ENCODE measurements at regions not wholly inside any gene's neighbourhood (a gene's known extent, or its start where the extent isn't known, plus 50 kb on each side); places are given as distances from the start of the nearest gene placed in this dataset.

DNA sequence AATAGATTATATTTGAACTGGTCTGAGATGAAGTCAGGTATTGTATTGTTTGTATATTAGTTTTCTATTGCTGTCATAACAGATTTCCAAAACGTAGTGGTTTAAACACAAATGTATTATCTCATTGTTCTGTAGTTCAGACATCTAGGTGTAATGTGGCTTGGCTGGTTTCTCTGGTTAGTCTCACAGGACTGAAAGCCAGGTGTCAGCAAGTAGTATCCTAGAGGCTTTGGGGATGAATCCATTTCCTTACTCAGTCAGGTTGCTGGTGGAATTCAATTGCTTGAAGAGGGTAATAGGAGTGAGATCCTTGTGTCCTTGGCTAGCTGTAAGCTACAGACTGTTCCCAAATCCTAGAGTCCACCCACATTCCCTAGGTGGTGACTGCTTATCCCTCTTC is 675.8 kb downstream of the NCAM2 start:
- POLR2A ChIA-PET (ENCODE audit: unreplicated experiment) = no interaction called here
- DNase-seq = no peak

DNA sequence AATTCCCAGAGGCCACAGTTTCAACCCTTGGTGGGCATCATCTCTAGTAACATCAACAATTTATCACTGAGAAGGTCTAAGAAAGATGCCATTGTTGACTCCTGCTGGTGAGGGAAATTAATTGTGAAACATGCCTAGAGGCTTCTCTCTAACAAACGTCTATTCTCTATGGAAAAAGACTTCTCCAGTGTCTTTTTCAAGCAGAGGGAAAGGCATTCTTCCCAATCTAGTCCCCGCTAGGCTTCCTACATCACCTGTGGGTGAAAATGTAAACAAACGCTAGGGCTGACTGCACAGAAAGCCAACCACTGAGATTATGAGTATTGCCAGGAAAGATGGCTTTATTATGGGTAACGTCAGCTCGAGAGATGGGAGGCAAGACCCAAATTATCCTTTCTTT is 677.4 kb downstream of the NCAM2 start:
- H3K4me2 ChIP-seq = no peak overlapping the region
- BruUV-seq (replicated peaks) = no TSS peak
- TF ChIP-seq, protein P1, sequence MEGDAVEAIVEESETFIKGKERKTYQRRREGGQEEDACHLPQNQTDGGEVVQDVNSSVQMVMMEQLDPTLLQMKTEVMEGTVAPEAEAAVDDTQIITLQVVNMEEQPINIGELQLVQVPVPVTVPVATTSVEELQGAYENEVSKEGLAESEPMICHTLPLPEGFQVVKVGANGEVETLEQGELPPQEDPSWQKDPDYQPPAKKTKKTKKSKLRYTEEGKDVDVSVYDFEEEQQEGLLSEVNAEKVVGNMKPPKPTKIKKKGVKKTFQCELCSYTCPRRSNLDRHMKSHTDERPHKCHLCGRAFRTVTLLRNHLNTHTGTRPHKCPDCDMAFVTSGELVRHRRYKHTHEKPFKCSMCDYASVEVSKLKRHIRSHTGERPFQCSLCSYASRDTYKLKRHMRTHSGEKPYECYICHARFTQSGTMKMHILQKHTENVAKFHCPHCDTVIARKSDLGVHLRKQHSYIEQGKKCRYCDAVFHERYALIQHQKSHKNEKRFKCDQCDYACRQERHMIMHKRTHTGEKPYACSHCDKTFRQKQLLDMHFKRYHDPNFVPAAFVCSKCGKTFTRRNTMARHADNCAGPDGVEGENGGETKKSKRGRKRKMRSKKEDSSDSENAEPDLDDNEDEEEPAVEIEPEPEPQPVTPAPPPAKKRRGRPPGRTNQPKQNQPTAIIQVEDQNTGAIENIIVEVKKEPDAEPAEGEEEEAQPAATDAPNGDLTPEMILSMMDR (conservative IDR thresholded peaks at IDR 0.05) = no peak
- TF ChIP-seq EZH2 (IDR thresholded peaks at IDR 0.05; ENCODE audit: low read depth) = no peak
- no peaks in the 10 kb centered on the region for H3F3A ChIP-seq (ENCODE audit: insufficient read depth, low read depth)
- POLR2A ChIA-PET (ENCODE audit: unreplicated experiment) = no interaction called here
- intact Hi-C loops (cut with micrococcal nuclease; ENCODE audit: unreplicated experiment) = no loop called here
- no peaks in the 10 kb centered on the region for H4K20me1 ChIP-seq (ENCODE audit: insufficient read depth)
- CTCF ChIA-PET = no interaction called here
- no peak for DNase-seq
- no peaks in the 10 kb centered on the region for H3K9me3 ChIP-seq (ENCODE audit: insufficient read depth, low read depth)
- no peaks in the 10 kb centered on the region for H3K9me2 ChIP-seq (ENCODE audit: insufficient read depth)
- no peak overlapping the region for H3K4me3 ChIP-seq
- no peaks in the 10 kb centered on the region for H3K27me3 ChIP-seq (ENCODE audit: insufficient read depth, low read depth)
- no peaks in the 10 kb centered on the region for H3K79me2 ChIP-seq (ENCODE audit: low read depth)
- no peak overlapping the region for H2AFZ ChIP-seq
- no peaks in the 10 kb centered on the region for H3K4me1 ChIP-seq (replicated peaks; ENCODE audit: insufficient read depth)
- H3K27ac ChIP-seq = no peak overlapping the region
- no peaks in the 10 kb centered on the region for H3K36me3 ChIP-seq (ENCODE audit: low read depth)

More for the DNA sequence above, 675.8 kb downstream of the NCAM2 start:
- no peaks in the 10 kb centered on the region for H3K4me1 ChIP-seq (replicated peaks; ENCODE audit: insufficient read depth)
- CTCF ChIA-PET = no interaction called here
- intact Hi-C loops (cut with micrococcal nuclease; ENCODE audit: unreplicated experiment) = no loop called here
- H3K4me3 ChIP-seq = no peak overlapping the region
- no peak overlapping the region for H3K27ac ChIP-seq
- H4K20me1 ChIP-seq (ENCODE audit: insufficient read depth) = no peaks in the 10 kb centered on the region
- H2AFZ ChIP-seq = no peak overlapping the region
- H3K36me3 ChIP-seq (ENCODE audit: low read depth) = no peaks in the 10 kb centered on the region
- no peaks in the 10 kb centered on the region for H3K27me3 ChIP-seq (ENCODE audit: insufficient read depth, low read depth)
- no peaks in the 10 kb centered on the region for H3K9me3 ChIP-seq (ENCODE audit: insufficient read depth, low read depth)
- no peaks in the 10 kb centered on the region for H3K79me2 ChIP-seq (ENCODE audit: low read depth)
- TF ChIP-seq, protein P1 (conservative IDR thresholded peaks at IDR 0.05) = no peak
- TF ChIP-seq EZH2 (IDR thresholded peaks at IDR 0.05; ENCODE audit: low read depth) = no peak
- H3K4me2 ChIP-seq = no peak overlapping the region
- H3F3A ChIP-seq (ENCODE audit: insufficient read depth, low read depth) = no peaks in the 10 kb centered on the region
- H3K9me2 ChIP-seq (ENCODE audit: insufficient read depth) = no peaks in the 10 kb centered on the region
- no TSS peak for BruUV-seq (replicated peaks)

DNA sequence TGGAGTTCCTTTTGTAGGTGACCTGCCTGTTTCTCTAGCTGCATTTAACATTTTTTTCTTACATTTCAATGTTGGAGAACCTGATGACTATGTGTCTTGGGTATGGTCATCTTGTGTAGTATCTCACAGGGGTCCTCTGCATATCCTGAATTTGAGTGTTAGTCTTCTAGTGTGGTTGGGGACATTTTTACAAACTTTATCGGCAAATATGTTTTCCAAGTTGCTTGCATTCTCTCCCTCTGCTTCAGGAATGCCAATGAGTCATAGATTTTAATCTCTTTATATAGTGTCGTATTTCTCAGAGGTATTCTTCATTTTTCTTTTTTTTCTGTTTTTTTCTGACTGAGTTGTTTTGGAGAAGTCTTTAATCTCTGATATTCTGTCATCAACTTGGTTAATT is 684.0 kb downstream of the NCAM2 start:
- no peak for DNase-seq
- H3K9me3 ChIP-seq (ENCODE audit: insufficient read depth, low read depth) = no peaks in the 10 kb centered on the region

More for the DNA sequence above, 684.0 kb downstream of the NCAM2 start:
- BruUV-seq (replicated peaks) = no TSS peak
- Histone ChIP-seq H3K4me1 (replicated peaks; ENCODE audit: insufficient read depth) (no peaks in the 10 kb centered on the region), H3K36me3 (ENCODE audit: low read depth) (no peaks in the 10 kb centered on the region), H3K27ac (no peak overlapping the region), H4K20me1 (ENCODE audit: insufficient read depth) (no peaks in the 10 kb centered on the region), H3K79me2 (ENCODE audit: low read depth) (no peaks in the 10 kb centered on the region), H3K9me2 (ENCODE audit: insufficient read depth) (no peaks in the 10 kb centered on the region), H3K4me2 (no peak overlapping the region), H3F3A (ENCODE audit: insufficient read depth, low read depth) (no peaks in the 10 kb centered on the region), H3K4me3 (no peak overlapping the region), H2AFZ (no peak overlapping the region), H3K27me3 (ENCODE audit: insufficient read depth, low read depth) (no peaks in the 10 kb centered on the region)
- TF ChIP-seq EZH2 (IDR thresholded peaks at IDR 0.05; ENCODE audit: low read depth) = no peak
- TF ChIP-seq, protein P1 (conservative IDR thresholded peaks at IDR 0.05) = no peak
- ChIA-PET POLR2A (ENCODE audit: unreplicated experiment) (no interaction called here), CTCF (no interaction called here)
- intact Hi-C loops (cut with micrococcal nuclease; ENCODE audit: unreplicated experiment) = loop anchor here (10.0 kb wide), 1 partner anchor 447 kb away; no protein-coding TSS in a partner anchor
